Inflammatory macrophage (primary cell): ENCODE measurements at regions not wholly inside any gene's neighbourhood (a gene's known extent, or its start where the extent isn't known, plus 50 kb on each side); places are given as distances from the start of the nearest gene placed in this dataset.

Experiments
- DNase-seq, 2 donors: peaks; one replicate each; pipeline ENCODE4 v3.0.0-alpha.2; 2020 to 2022

DNA sequence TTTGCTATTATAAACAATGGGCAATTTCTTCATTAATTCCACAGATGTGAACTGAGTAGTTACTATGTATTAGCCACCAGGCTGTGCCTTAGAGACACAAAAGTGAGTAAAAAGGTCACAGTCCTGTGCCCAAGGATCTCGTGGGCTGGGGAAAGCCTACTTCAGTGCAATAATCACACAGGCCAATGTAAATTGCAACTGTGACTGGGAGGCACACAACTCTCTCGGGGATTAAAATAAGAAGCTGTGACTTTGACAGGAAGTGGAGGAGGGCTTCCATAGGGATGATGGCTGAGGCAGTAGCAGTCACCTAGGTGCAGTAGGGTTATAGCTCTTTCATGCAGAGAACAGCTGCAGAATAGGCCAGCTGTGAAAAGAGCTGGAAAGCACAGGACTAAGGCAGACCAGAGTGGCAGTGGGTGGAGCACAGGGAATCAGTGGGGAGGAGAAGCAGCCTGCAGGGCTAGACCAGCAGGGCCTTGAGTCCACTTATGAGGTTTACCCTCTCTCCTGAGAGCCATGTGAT, 121.9 kb downstream of the MAB21L3 start:
- peak; percentile 68 to 81 for DNase-seq

DNA sequence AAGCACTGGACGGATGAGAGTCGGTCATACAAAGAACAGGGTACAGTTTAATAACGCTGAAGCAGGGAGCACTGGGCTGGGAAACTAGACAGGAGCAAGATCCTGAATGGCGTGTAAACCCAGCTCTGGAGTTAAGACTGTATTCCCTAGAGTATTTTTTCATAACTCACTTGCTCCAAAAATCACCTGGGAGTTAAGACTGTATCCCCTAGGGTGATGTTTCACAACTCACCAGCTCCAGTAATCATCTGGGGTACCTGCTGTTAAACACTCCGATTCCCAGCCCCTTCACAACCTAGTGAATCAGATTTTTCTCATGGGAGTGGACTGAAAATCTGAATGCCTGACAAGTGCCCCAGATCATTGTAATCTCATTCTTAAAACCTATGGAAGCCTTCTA, 123.2 kb downstream of the MAB21L3 start:
- no peak for DNase-seq

DNA sequence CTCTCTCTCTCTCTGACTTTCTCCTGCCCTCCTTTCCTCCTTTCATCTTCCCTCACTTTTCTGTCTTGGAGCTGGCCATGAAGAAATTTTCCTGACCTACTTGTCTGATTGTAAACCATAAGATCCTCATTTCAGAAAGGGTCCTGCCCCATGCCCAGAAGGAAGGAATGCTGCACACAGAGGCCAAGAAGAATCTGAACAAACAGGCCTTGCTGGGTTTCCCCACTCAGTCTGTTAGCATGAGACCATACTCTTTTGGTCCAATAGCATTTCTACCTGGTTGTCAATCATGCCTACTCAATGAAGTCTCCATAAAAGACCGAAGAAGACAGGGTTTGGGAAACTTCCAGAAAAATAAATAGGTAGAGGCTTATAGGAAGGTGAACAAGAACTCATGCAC, 128.7 kb downstream of the MAB21L3 start:
- no peak for DNase-seq

DNA sequence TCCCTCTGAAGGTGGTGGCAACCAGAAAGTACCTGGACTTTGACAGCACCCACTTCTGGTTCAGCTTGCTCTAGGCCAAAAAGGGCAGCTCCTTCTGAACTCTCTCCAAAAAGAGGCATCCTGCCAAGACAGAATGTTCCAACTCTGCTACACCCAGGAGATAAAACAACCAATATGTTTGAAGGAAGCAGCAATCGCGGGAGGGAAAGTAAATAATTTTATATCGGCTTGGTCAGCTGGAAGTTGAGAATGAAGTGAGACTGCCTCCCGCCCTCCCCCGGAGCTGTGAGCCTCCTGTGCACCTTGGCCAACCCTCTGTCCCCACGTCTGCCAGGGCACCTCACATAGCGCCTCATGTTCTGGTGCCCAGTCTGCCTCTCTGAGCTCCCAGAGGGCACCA, 130.3 kb upstream of the ATP1A1 start:
- no peak for DNase-seq

DNA sequence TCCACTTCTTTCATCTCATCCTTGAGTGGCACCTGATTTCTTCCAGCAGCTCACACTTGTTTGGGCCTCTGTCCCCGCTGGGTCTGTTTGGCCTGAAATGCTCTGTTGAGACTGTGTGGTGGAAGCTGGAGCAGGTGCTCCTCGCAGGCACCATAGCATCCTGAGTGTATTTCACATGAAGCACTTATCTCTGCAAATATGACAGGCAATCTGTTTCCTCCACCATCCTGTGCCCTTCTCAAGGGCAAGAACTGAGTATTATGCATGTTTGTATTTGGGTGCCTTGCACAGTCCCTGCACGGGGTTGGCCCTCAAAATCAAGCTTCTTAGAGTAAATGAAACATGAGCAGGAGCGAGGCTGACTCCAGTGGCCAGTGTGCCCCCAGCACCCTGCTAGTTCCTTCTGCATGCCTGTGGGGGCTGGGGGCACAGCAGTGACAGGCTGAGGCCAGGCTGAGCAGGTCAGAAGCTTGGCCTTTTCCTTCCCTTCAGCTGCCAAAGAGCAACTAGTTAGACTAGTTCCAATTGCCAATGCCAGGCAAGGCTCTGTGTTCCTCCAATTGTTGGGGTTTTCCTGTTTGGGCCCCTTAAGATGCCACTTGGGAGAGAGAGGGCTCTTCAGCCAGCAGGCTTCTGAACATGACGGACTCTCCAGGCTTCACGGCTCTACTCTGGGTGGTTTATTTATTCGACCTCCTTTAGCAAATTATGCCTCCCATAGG, 129.6 kb upstream of the ATP1A1 start:
- no peak for DNase-seq

DNA sequence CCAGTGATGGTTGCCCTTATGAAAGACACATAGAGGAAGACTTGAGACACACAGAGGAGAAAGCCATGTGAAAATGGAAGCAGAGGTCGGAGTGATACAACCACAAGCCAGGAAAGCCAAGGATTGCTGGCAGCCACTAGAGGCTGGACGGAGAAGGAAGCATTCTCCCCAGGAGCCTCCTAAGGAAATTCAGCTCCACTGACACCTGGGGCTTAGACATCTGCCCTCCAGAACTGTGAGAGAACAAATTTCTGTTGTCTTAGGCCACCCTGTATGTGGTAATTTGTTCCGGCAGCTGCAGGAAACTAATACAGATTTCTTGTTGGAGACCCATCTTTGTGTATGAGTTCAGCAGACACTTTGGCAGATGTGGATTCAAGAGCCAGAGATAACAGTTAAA, 126.9 kb upstream of the ATP1A1 start:
- no peak for DNase-seq

DNA sequence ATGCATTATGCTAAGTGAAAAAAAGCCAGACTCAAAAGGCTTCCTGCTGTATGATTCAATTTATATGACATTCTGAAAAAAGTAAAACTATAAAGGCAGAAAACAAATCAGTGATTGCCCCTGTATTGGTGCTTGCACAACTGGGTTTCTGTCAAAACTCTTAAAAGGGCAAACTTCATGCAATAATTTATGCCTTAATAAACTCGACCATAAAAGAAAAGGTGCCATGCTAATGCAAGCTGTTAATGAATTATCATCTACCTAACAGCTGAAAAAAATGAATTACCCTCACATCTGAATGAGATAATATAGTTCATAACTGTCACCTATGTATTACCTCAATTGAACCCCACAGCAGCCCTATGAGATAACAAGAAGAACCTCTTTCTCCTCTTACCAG, 120.8 kb upstream of the ATP1A1 start:
- no peak for DNase-seq

DNA sequence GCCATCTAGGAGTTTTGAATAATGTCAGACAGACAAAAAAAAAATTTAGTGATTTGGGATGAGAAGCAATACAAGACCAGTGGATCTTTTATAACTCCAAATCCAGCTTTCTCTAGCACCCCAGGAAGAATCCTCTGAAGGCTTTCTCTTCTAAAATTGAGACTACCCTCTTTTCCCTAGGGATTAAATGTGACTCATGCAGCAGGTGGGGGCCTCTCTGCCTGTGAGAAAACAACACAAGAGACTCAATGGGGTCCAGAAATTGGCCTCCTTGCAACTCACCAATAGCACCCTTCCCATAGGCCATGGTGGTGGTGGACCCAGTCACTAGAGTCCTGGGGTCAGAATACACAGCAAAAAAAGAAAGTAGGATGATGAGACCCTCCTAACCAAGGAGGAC, 120.3 kb upstream of the ATP1A1 start:
- DNase-seq = no peak

DNA sequence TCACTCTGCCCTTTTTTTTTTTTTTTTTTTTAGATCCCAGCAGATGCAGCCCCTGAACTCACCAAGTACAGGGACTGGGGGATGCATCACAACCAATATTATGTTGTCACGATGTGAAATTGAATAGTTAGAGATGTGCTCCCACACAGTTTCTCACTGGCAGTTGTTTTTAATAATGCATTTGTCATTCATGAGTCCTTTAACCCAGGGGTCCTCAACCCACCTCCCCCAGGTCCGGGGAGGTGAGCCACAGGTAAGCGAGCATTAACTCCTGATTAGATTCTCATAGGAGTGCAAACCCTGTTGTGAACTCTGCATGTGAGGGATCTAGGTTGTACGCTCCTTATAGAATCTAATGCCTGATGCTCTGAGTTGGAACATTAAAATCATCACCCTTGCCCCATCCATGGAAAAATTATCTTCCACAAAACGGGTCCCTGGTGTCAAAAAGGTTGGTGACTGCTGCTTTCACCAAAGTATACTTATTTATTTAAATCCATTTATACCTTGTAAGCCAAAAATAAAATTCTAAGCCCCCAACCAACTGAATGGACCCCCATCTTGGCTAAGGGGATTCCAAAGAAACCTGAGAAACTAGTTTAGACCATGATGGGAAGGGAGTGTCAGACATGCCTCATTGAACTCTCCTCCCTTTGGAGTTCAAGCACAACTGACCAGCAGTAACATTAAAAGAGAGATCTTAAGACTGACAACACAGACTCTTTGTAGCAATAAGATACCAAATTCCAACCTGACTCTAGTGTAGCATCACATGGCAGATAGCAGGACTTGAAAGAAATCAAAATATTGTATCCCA, 119.3 kb upstream of the ATP1A1 start:
- DNase-seq = no peak

DNA sequence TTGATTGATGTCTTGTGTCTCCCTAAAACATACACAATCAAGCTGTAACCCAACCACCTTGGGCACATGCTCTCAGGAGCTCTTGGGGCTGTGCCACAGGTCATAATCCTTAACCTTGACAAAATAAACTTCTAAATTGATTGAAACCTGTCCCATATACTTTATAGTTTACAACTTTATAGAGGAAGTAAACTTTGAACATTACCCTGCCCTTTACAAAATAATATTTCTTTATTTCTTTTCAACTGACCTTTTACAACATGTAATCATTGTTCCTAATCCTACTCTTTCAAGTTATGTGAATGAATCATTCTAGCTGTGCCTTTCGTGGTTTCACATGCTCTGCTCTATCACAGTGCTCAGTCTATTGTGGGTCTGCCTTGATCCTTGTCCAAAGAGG, 118.3 kb upstream of the ATP1A1 start:
- no peak for DNase-seq

DNA sequence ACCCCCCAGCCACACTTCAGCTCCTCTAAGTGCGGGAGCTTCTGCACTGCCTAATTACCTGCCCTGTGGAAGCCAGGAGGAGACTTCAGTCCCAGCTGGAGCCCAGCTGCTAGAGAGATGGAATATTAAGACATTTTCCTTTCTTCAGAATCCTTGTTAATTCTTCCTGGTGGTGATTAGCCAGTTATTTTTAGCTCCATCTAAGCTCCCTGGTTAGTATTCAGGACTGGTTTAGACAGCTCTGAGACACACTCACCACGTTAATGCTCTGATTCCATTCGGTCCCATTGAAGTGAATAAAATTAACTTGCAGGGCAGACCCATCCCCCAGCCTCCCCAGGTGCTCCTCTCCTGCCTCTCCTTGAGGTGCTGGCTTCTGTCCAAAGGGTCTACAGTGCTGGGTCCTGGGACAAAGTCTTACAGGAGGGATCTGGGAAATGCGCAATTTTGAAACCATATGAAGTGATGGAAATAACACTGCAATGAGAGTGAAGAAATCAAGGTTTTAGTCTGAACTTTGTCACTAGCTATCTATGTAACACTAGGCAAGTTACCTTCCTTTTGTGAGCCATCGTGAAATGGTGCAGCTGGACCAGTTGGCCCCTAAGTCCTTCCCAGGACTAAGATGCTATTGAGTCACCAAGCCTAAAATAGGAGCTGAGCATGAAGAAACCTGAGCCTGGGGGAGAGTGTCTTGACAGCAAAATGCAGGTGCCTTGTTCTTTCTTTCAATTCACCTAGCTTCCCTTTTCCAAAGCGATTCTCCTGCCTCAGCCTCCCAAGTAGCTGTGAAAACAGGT, 117.4 kb upstream of the ATP1A1 start:
- no peak for DNase-seq

DNA sequence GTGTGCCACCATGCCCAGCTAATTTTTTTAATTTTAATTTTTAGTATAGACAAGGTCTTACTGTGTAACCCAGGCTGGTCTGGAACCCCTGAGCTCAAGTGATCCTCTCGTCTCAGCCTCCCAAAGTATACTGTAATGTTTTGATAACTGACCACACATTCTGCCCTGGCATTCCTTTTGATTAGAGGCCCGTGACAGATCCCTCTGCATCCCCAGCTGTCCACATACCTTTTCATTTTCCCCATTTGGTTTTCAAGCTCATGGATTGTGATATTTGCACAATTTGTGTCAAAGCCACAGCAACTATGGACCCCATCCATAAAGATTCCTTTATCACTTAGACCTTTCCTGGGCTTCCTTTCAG, 116.8 kb upstream of the ATP1A1 start:
- no peak for DNase-seq

DNA sequence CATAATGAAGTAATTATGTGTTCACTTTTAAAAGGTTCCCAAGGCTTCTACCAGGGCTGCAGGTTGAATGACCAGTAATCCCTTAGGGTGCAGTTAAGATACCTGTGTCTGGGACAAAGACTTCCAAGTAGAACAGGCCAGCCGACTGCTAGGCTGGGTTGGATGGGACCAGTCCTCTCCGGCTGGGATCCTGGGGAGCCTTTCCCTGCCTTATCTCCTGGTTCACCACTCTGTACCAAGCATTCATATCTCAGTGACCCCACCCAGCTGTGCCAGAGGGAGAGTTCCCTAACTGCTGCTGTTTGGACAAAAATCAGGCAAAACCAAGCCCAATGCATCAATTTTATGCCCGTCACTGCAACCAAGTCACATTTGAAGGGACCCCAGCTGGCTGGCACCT, 116.2 kb upstream of the ATP1A1 start:
- no peak for DNase-seq

DNA sequence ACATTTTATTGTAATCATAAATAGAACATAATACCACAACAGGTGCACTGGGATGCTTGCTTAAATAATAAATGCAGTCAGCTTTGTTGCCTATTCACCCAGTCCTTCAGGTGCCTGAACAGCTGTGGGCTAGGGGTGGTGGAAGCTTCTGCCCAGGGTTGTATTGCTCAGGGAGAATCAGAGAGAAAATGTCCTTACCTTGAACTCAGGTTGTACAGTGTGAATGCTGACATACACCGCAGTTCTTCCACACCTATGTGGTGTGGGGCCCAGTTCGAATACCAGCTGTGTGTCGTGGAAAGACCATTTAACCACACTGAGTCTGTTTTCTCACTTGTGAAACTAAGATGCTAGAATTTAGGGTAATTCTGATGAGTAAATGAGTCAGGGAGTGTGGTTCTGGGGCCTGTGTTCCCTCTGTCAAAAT, 115.7 kb upstream of the ATP1A1 start:
- DNase-seq = no peak

DNA sequence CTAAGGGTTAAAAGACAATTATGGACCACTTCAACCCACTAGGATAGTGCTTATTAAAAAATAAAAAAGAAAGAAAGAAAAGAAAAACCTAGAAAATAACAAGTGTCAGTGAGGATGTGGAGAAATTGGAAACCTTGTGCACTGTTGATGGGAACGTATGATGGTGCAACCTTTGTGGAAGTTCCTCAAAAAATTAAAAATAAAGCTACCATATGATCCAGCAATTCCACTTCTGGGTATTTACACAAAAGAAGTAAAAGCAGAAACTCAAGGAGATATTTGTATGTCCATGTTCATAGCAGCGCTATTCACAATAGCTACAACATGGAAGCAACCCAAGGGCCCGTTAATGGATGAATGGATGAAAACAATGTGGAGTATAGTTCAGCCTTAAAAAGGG, 115.2 kb upstream of the ATP1A1 start:
- peak; percentile 43 to 69 for DNase-seq

DNA sequence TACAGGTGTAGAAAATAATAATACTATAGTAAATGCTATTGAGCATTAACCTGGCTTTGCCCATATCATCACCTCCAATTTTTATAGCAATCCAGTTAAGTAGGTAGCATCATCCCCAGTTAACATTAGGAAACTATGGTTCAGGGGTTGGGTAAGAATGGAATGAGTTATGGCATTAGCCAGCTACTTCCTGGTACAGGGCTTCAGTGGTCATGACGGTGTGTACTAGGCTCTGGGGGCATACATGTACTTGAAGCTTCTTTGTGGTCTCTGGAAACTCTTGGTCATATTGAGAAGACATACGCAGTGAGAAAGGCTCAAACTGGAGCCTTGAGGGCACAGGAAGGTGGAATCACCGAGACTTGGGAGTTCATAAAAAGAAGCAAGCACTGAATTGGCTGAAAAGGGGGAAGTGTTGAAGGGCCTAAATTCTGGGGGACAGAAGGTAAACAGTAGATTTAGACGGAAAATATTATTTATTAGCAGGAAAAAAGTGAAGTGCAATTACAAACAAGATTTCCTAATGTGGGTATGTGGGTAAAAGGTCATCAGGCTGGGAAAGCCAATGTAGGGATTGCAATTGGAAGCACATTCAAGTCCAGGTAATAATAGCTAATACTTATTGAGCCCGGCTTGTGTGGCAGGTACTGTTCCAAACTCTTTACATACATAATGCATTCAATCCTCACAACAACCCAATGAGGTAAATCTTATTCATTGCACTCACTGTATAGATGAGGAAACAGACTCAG, 114.2 kb upstream of the ATP1A1 start:
- DNase-seq = peak; percentile 13 to 17

DNA sequence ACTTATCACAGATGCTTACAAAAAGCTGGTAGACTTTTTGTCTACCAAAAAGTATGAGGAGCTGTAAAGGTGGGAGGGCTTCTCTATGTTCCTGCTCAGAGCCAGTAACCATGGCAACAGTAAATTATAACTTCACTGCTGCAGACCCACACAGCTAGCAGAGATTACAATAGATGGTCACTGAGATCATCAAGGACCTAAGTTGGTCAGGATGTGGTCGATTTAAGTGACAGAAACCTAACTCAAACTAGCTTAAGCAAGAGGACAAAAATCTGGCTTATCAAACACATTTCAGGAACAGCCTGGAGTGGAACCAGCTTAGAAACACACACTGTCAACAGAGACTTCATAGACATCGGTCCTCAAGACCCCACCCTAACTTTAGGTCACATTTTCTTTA, 113.4 kb upstream of the ATP1A1 start:
- DNase-seq = peak in 1 of 2 donors; percentile 7

DNA sequence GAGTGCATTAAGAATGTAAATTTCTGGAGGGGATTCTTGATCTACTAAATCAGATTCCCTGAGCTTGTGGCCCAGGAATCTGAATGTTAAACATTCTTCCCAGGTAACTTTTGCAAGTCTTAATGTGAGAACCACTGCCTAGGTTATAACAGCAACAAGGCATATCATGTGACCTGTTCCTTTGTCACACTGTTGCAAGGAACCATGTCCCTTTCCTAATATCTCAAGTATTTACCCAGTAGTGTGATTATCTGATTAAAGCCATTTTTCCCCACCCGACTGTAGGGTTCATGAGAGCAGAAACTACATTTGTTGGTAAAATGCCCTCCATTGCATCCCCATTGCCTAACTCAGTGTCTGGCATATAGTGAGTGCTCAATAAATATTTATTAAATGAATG, 112.9 kb upstream of the ATP1A1 start:
- peak in 1 of 2 donors; percentile 3 for DNase-seq

DNA sequence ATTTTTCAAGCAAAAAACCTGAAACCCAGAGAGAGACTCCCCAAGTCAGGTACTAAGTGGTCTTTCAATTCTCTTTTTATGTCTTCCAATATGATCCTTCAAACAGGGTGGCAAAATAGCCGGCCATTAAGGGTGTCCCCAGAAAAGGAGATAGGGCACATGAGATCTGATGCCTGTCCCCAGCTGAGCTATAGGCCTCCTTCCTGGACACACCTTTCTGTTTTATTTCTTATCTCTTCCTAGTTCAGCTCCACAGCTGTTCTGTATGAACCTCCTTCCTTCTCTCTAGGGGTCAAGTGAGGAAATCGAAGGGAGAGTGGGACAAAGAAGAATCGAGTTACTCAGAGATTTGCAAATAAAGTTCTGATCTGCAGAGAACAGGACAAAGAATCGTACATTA, 112.4 kb upstream of the ATP1A1 start:
- no peak for DNase-seq

DNA sequence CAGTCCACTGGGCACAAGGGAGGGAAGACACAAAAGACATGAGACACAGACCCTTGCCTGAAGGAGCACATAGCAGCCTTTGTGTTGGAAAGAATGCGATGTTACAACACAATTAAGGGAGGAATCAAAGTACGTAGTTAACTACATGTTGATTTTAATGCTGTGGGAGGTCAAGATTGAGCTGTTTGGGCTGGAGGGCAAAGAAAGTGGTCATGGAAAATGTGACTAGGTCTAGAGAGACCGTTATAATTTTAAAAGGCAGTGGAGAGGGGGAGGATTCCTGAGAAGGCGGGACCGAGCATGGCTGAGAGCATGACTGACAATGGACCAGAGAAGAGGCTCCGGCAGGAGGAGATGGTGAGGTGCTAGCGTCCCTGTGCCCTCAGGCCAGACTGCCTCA, 111.8 kb upstream of the ATP1A1 start:
- DNase-seq = no peak

DNA sequence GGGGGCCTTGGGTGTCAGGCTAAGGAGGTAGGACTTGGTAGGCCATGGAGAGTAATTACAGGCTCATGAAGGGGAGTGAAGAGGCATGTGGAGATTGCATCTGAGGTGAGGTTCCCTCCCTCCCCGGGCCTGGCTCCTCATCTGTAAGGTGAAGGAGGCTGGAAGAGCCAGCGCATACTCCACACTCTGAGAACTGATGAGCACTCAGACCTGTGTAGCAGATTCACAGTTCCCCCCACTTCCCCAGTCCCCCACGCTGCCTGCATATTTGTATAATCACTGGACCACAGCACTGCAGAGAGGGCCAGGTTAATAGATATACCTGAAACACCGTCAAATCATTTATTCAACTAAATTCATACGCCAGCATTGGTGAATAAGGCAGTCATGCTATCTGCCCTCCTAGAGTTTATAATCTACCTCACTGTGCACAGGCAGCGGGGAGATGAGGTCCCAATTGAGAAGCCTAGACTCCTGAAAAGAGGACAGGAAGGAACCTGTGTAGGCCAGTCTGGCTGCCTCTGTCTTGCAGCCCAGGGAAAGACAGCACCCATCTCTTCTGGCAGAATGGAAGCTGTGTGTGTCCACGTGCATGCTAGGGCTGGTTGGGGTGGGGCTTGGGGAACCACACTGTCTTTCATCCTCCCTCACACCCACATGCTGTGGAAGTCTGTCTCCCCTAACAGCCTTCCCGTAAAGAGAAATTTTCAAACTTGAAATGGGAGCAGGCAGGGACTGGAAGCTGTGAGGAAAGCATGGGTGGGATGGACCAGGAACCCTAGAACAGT, 110.6 kb upstream of the ATP1A1 start:
- no peak for DNase-seq

DNA sequence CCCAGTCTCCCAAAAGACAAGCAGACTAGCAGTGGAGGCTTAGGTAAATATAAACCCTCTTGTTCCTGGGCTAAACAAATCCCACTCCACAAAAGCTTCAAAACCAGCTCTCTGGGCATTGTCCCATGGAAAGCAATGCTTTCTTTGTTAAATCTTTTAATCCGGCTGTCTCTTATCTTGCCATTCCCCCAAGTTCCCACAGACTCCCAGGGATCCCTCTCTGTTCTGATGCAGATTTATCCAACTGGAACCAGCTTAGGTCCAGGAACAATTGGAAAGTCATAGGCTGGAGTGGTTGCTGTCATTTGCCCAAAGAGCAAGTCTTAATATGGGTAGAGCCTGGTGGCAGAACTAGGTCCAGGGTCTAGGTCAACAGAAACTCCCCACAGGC, 110.1 kb upstream of the ATP1A1 start:
- no peak for DNase-seq
